ENCODE measurements at regions not wholly inside any gene's neighbourhood (a gene's known extent, or its start where the extent isn't known, plus 50 kb on each side); places are given as distances from the start of the nearest gene placed in this dataset.
A peak's percentile ranks its signal among the peaks of the same experiment; 100 is the strongest.

DNA sequence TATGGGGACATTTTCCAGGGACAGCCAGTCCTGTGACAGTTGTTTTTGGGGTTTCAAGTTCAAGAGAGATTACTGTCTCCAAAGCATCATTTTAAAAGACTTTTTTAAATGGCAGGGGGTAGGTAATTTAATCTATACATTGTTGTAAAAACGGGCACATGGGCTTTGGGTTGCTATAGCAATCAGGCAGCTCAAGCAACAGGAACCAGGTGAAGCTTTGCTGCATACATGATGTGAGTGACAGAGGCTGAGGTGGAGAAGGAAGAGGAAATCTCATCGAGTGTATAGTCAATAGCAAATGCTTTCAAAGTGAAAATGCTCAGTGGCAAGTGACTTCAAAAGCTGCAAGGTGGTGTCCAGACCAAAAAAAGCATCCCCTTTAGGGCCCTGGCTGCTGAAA is 277.4 kb upstream of the JAG1 start:
- no peak overlapping the region for H3K9ac ChIP-seq (ENCODE audit: control insufficient read depth, insufficient read depth, low read length)
- no peaks in the 10 kb centered on the region for H3K36me3 ChIP-seq (ENCODE audit: control insufficient read depth in 2 of 2, insufficient read depth in 2 of 2, low read length in 1 of 2)
- H4K20me1 ChIP-seq (ENCODE audit: control insufficient read depth, insufficient read depth) = no peaks in the 10 kb centered on the region
- POLR2A ChIA-PET = no interaction called here
- H3K4me3 ChIP-seq = no peak overlapping the region
- no TSS peak for BruUV-seq (replicated peaks)
- intact Hi-C loops (cut with micrococcal nuclease; ENCODE audit: unreplicated experiment) = no loop called here
- 2% methylated on average over 2 of the region's 2 CpGs for WGBS (ENCODE audit: insufficient coverage, insufficient replicate concordance, low lambda C conversion rate, missing lambda C conversion rate)
- H3K9me3 ChIP-seq (replicated peaks; ENCODE audit: control insufficient read depth, insufficient read depth, low read length) = no peaks in the 10 kb centered on the region
- no peaks in the 10 kb centered on the region for H3K79me2 ChIP-seq (ENCODE audit: control insufficient read depth, insufficient read depth, low read length)
- DNase-seq (ENCODE audit: low read depth, low spot score) (no peak), ATAC-seq (peak; percentile 30; the same call in 2 of the 3 replicates), FAIRE-seq (no peak)
- in situ Hi-C loops (cut with MboI) = no loop called here
- no peak overlapping the region for H3K27ac ChIP-seq (ENCODE audit: control insufficient read depth, insufficient read depth)
- RAD21 ChIA-PET (ENCODE audit: unreplicated experiment) = no interaction called here
- TF ChIP-seq, protein P1, sequence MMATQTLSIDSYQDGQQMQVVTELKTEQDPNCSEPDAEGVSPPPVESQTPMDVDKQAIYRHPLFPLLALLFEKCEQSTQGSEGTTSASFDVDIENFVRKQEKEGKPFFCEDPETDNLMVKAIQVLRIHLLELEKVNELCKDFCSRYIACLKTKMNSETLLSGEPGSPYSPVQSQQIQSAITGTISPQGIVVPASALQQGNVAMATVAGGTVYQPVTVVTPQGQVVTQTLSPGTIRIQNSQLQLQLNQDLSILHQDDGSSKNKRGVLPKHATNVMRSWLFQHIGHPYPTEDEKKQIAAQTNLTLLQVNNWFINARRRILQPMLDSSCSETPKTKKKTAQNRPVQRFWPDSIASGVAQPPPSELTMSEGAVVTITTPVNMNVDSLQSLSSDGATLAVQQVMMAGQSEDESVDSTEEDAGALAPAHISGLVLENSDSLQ (IDR thresholded peaks at IDR 0.05) = peak; percentile 45; the same call in 1 of the 2 replicates
- TF ChIP-seq RUNX3 (IDR thresholded peaks at IDR 0.05; ENCODE audit: low read length) = no peak
- H3K4me2 ChIP-seq (ENCODE audit: control insufficient read depth, insufficient read depth) = no peak overlapping the region
- H3K4me1 ChIP-seq (ENCODE audit: control insufficient read depth, insufficient read depth, low read length) = no peaks in the 10 kb centered on the region
- H2AFZ ChIP-seq (ENCODE audit: control insufficient read depth, low read depth, low read length) = no peak overlapping the region
- CTCF ChIA-PET = no interaction called here
- no peaks in the 10 kb centered on the region for H3K27me3 ChIP-seq (replicated peaks in 1 of 2; ENCODE audit: control insufficient read depth in 2 of 2, insufficient read depth in 2 of 2, low read length in 1 of 2)
- SMC1A ChIA-PET (ENCODE audit: uncharacterized antibody, unreplicated experiment) = interaction anchor here (1.4 kb wide), 1 partner anchor 103 kb away, joined by 3 read pairs; no protein-coding TSS in a partner anchor

DNA sequence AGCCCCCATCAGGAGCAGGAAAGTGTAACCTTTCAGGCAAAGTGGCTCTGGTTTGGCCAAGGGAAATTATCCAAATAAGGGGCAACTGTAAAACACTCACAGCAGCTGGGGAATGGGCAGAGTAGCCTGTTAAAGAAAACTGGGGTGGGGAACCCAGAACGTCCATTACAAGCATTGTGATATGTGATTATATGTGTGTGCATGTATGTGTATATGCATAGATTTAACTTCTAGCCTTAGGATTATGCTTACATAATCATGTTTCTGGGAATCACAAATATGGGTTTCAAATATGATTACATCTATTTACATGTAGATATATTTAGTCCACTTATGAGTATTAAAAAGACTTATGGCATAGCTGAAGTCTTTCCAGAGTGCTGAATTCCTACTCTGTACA is 278.1 kb upstream of the JAG1 start:
- ChIA-PET RAD21 (ENCODE audit: unreplicated experiment) (interaction anchor here (0.6 kb wide), 1 partner anchor 141 kb away, joined by 3 read pairs; no protein-coding TSS in a partner anchor), SMC1A (ENCODE audit: uncharacterized antibody, unreplicated experiment) (interaction anchor here (1.4 kb wide), 1 partner anchor 103 kb away, joined by 3 read pairs; no protein-coding TSS in a partner anchor), POLR2A (no interaction called here), CTCF (no interaction called here)
- no TSS peak for BruUV-seq (replicated peaks)
- H3K4me1 ChIP-seq (ENCODE audit: control insufficient read depth, insufficient read depth, low read length) = no peaks in the 10 kb centered on the region
- H2AFZ ChIP-seq (ENCODE audit: control insufficient read depth, low read depth, low read length) = no peak overlapping the region
- H4K20me1 ChIP-seq (ENCODE audit: control insufficient read depth, insufficient read depth) = no peaks in the 10 kb centered on the region
- H3K9me3 ChIP-seq (replicated peaks; ENCODE audit: control insufficient read depth, insufficient read depth, low read length) = no peaks in the 10 kb centered on the region
- FAIRE-seq (no peak), ATAC-seq (no peak), DNase-seq (ENCODE audit: low read depth, low spot score) (no peak)
- no peaks in the 10 kb centered on the region for H3K79me2 ChIP-seq (ENCODE audit: control insufficient read depth, insufficient read depth, low read length)
- H3K4me2 ChIP-seq (ENCODE audit: control insufficient read depth, insufficient read depth) = no peak overlapping the region
- 0% methylated on average over 1 of the region's 1 CpG for WGBS (ENCODE audit: insufficient coverage, insufficient replicate concordance, low lambda C conversion rate, missing lambda C conversion rate)
- H3K9ac ChIP-seq (ENCODE audit: control insufficient read depth, insufficient read depth, low read length) = no peak overlapping the region
- H3K27ac ChIP-seq (ENCODE audit: control insufficient read depth, insufficient read depth) = no peak overlapping the region
- in situ Hi-C loops (cut with MboI) (no loop called here), intact Hi-C loops (cut with micrococcal nuclease; ENCODE audit: unreplicated experiment) (no loop called here)
- H3K36me3 ChIP-seq (ENCODE audit: control insufficient read depth in 2 of 2, insufficient read depth in 2 of 2, low read length in 1 of 2) = no peaks in the 10 kb centered on the region
- no peak for TF ChIP-seq BMI1 (IDR thresholded peaks at IDR 0.05; ENCODE audit: borderline replicate concordance)
- no peak overlapping the region for H3K4me3 ChIP-seq
- H3K27me3 ChIP-seq (replicated peaks in 1 of 2; ENCODE audit: control insufficient read depth in 2 of 2, insufficient read depth in 2 of 2, low read length in 1 of 2) = no peaks in the 10 kb centered on the region

Measured in GM12878 (cell line).